HS-5 (cell line): ENCODE measurements at regions not wholly inside any gene's neighbourhood (a gene's known extent, or its start where the extent isn't known, plus 50 kb on each side); places are given as distances from the start of the nearest gene placed in this dataset.
"Not testable (repeated sequence)": the region's sequence is repeated elsewhere in the genome, so short reads cannot be mapped to it uniquely, and the experiment has no call there.

ENCODE experiments used
- DNase-seq: peaks from one replicate; pipeline ENCODE4 v3.0.0-alpha.2; 2012; ENCODE audit warnings: low read depth

GRCh38 chr9:115804206-115804605 is 349.4 kb upstream of the PAPPA start:
- no peak for DNase-seq

GRCh38 chr9:115808108-115808507 is 345.5 kb upstream of the PAPPA start:
- no peak for DNase-seq

GRCh38 chr9:115808695-115809094 is 344.9 kb upstream of the PAPPA start:
- DNase-seq: no peak

- DNase-seq: no peak
Observed at GRCh38 chr9:115810166-115810565, 343.4 kb upstream of the PAPPA start.

- DNase-seq: no peak
Observed at GRCh38 chr9:115814081-115814480, 339.5 kb upstream of the PAPPA start.

GRCh38 chr9:115815786-115816185 is 337.8 kb upstream of the PAPPA start:
- DNase-seq: no peak

- DNase-seq: not testable (repeated sequence)
Observed at GRCh38 chr9:115818651-115819050, 334.9 kb upstream of the PAPPA start.

- DNase-seq: no peak
Observed at GRCh38 chr9:115832031-115832430, 321.6 kb upstream of the PAPPA start.

GRCh38 chr9:115837618-115838017 is 316.0 kb upstream of the PAPPA start:
- no peak for DNase-seq

- no peak for DNase-seq
Observed at GRCh38 chr9:115838417-115838816, 315.2 kb upstream of the PAPPA start.

GRCh38 chr9:115844433-115844832 is 309.2 kb upstream of the PAPPA start:
- DNase-seq: not testable (repeated sequence)

GRCh38 chr9:115845648-115846312 is 307.8 kb upstream of the PAPPA start:
- no peak for DNase-seq

- no peak for DNase-seq
Observed at GRCh38 chr9:115847216-115847615, 306.4 kb upstream of the PAPPA start.

- no peak for DNase-seq
Observed at GRCh38 chr9:115849679-115850412, 303.7 kb upstream of the PAPPA start.

GRCh38 chr9:115850548-115851304 is 302.9 kb upstream of the PAPPA start:
- peak; percentile 36 for DNase-seq

- DNase-seq: no peak
Observed at GRCh38 chr9:115855458-115856133, 298.0 kb upstream of the PAPPA start.

GRCh38 chr9:115858421-115858820 is 295.2 kb upstream of the PAPPA start:
- DNase-seq: not testable (repeated sequence)

GRCh38 chr9:115862021-115862420 is 291.6 kb upstream of the PAPPA start:
- DNase-seq: no peak

- no peak for DNase-seq
Observed at GRCh38 chr9:115864581-115864980, 289.0 kb upstream of the PAPPA start.

GRCh38 chr9:115867326-115867725 is 286.3 kb upstream of the PAPPA start:
- DNase-seq: no peak

GRCh38 chr9:115877852-115878438 is 275.6 kb upstream of the PAPPA start:
- DNase-seq: no peak

- DNase-seq: no peak
Observed at GRCh38 chr9:115879451-115879850, 274.1 kb upstream of the PAPPA start.
